GM21529 (cell line): ENCODE measurements at regions not wholly inside any gene's neighbourhood (a gene's known extent, or its start where the extent isn't known, plus 50 kb on each side); places are given as distances from the start of the nearest gene placed in this dataset.
"Not testable (repeated sequence)": the region's sequence is repeated elsewhere in the genome, so short reads cannot be mapped to it uniquely, and the experiment has no call there.

Source experiments
- ATAC-seq: cut with Tn5 transposase; IDR thresholded peaks from one replicate; pipeline ENCODE4 v1.9.1; 2021; ENCODE audit not compliant: unreplicated experiment

DNA sequence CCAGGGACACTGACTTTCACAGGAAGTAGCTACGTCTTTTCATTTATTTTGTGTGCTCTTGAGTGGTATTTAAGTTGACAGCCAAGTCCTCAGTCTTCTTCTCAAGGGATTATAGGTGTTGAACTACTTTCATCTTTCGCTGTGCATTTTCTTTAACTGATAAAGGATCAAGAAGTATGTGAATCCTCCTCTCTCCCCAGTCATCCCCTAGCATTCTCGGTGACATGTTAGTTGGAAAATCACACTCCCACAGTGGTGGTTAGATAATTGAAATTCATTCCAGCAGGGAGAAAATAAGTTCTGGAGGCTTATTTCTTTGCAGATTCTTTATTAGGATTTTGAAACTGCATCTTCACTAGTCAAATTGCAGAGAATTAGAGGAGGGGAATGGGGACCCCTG is 569.4 kb downstream of the MEI4 start:
- ATAC-seq: no peak

DNA sequence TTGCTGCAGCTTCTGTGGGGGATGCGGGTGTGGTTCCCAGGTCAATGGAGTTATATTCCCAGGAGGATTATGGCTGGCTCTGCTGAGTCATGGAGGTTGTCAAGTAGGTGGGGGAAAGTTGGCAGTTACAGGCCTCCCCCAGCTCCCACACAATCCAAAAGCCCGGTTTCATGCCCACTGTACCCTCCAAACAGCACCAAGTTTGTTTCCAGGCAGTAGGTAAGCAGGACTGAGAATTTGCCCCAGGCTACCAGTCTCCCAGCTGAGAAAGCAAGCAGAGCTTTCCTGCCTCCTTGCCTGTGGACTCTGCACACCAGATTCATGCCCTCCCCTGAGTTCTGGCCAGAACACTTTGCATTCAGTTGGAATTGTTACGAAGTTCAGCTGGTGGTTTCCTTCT is 578.2 kb downstream of the MEI4 start:
- no peak for ATAC-seq

GRCh38 chr6:78243519-78243918 is 590.7 kb downstream of the MEI4 start:
- ATAC-seq: no peak

- ATAC-seq: no peak
These were observed 599.1 kb downstream of the MEI4 start for GRCh38 chr6:78251931-78252330.

- ATAC-seq: no peak
These were observed 600.8 kb downstream of the MEI4 start for GRCh38 chr6:78253618-78254017.

DNA sequence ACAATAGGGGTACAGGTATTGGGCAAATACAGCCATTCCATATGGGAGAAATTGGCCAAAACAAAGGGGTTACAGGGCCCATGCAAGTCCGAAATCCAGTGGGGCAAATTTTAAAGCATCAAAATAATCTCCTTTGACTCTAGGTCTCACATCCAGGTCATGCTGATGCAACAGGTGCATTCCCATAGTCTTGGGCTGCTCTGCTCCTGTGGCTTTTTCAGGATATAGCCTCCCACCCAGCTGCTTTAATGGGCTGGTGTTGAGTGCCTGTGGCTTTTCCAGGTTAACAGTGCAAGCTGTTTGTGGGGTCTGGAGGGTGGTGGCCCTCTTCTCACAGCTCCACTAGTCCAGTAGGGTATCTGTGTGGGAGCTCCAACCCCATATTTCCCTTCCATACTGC is 607.1 kb downstream of the MEI4 start:
- no peak for ATAC-seq

DNA sequence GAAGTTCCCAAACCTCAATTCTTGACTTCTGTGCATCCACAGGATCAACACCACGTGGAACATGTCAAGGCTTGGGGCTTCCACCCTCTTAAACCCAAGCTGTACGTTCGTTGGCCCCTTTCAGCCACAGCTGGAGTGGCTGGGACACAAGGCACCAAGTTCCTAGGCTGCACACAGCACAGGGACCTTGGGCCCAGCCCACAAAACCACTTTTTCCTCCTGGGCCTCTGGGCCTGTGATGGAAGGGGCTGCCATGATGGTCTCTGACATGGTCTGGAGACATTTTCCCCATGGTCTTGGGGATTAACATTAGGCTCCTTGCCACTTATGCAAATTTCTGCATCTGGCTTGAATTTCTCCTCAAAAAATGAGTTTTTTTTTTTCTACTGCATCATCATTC is 606.9 kb upstream of the IRAK1BP1 start:
- not testable (repeated sequence) for ATAC-seq

DNA sequence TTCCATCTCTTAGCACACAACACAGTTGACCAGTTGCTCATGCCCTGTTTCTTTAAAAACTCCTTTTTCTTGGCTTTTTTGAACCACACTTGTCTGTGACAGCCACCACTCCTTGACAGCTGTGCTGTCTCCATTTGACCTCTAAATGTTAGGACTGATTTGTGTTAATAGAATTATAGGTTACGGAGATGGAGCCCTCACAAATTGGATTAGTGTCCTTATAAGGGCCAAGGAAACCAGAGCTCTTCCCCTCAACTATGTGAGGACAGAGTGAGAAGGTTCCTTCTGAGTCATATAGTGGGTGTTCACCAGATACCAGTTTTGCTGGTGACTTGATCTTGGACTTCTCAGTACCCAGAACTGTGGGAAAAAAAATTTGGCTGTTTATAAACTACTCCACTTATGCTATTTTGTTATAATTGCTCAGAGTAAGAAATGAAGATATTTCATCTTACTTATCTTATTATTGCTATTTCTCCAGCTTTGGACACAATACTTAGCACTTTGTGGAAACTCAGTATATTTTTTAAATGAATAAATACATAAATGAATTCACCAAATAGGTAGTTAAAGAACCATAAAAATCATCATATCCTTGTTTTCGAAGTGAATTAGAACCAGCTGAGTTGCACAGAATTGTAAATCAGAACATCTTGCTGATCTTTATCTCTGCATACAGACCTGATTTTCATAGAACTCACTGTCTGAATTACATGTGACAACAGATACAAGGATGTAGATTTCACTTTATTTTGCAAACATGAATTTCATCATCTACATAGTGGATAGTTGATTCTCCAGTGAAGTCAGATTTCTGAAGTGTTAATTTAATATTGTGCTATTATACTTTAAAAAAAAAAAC is 598.5 kb upstream of the IRAK1BP1 start:
- ATAC-seq: no peak

GRCh38 chr6:78300885-78301284 is 566.5 kb upstream of the IRAK1BP1 start:
- ATAC-seq: no peak

- no peak for ATAC-seq
These were observed 564.9 kb upstream of the IRAK1BP1 start for GRCh38 chr6:78302411-78302810.

- no peak for ATAC-seq
These were observed 559.3 kb upstream of the IRAK1BP1 start for GRCh38 chr6:78308025-78308424.

GRCh38 chr6:78322068-78322845 is 545.1 kb upstream of the IRAK1BP1 start:
- ATAC-seq: no peak

GRCh38 chr6:78324213-78324612 is 543.1 kb upstream of the IRAK1BP1 start:
- no peak for ATAC-seq

- no peak for ATAC-seq
These were observed 526.6 kb upstream of the IRAK1BP1 start for GRCh38 chr6:78340755-78341154.

DNA sequence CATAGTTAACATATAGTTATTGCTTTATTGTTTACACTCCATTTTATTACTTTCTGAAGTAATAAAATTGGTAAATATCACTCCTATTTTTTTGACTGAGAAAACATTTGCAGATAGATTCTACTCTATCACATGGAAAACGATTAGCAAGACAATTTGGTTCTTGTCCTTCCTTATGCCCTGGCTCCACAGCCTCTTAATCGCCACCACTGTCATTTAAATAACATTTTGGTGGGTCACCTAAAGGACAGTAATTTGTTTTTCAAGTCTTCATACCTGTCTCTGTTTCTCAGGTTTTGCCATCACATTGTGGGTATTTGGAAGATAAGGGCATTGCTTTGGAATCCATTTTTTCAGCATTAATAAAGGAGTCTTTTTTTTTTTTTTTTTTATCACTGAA is 521.5 kb upstream of the IRAK1BP1 start:
- ATAC-seq: no peak

- ATAC-seq: no peak
These were observed 520.0 kb upstream of the IRAK1BP1 start for GRCh38 chr6:78347191-78347916.

GRCh38 chr6:78353040-78353439 is 514.3 kb upstream of the IRAK1BP1 start:
- no peak for ATAC-seq

GRCh38 chr6:78363688-78364087 is 503.7 kb upstream of the IRAK1BP1 start:
- no peak for ATAC-seq

DNA sequence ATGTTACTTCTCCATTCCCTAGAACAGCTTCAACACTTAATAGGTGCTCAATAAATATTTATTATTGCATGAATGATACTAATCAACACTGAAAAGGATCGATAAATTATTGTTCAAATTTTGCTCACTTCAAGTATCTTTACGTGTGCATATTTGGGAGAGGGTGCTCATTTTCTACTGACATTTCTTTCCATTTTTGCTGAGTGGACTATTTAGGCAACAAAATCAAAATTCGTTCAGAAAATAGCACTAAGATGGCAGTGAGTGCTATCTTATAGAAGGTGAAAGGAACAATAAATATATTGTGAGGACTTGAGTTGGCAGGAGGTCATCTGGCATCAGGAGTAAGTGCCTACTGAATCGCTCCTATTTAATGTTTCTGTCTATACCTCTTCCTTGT is 501.9 kb upstream of the IRAK1BP1 start:
- no peak for ATAC-seq

DNA sequence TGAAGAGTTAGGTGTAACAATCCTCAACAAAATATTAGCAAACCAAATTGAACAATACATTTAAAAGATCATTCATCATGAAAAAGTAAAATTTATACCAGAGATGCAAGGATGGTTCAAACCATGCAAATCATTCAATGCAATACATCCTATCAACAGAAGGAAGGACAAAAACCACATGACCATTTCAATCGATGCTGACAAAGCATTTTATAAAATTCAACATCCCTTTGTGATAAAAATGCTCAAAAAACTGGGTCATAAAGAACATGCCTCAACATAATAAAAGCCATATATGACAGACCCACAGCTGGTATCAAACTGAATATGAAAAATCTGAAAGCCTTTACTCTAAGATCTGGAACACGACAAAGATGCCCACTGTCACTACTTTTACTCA is 490.3 kb upstream of the IRAK1BP1 start:
- no peak for ATAC-seq

DNA sequence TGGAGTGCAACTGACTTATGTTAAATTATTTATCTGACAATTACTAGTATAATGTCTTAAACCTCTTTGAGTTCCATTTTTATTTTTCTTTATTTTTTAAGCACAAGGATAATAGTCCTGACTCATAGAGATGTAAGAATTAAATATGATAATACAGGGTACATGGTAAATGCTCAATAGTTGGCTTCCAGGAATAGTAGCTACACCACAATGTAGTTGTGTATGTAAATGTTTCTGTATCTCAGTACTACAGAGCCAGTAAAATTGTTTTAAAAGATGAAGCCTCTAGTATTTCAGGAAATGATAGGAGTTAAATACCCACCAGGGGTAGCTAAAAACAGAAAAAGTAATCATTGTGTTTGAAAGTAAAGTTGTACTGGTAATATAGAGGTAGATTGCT is 487.4 kb upstream of the IRAK1BP1 start:
- ATAC-seq: no peak

DNA sequence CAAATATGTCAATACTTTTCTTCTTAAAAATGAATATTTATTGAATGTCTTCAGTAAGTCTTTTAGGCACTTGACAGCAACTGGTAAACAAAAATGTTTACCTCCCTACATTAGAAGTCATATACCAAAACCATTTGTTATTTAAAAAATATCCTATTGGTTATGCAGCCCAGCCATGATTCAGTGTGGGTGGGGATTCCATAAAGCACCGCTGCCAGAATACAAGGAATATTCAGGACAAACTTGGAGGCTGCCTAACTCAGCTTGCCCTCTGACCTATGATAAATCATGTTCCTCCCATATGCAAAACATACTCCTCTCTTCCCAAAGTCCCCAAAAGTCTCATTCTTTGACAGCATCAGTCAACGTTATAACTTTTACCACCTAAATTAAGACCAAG is 486.8 kb upstream of the IRAK1BP1 start:
- ATAC-seq: no peak
